Thyroid gland (tissue), 4 donors: ENCODE measurements at regions not wholly inside any gene's neighbourhood (a gene's known extent, or its start where the extent isn't known, plus 50 kb on each side); places are given as distances from the start of the nearest gene placed in this dataset.
"Not testable (repeated sequence)": the region's sequence is repeated elsewhere in the genome, so short reads cannot be mapped to it uniquely, and the experiment has no call there.

Source experiments
- DNase-seq, 2 donors: peaks; one replicate each; pipeline ENCODE4 v3.0.0-alpha.2; 2019
- H3K27ac ChIP-seq, 3 donors: fragments of 200-600 bp; sonication (generic); 1 replicate in 2 of 3; 2 replicates in 1 of 3; pipeline ENCODE4 v1.5.1; 2016 to 2019; ENCODE audit warnings: mild to moderate bottlenecking in 1 of 3, moderate library complexity in 1 of 3
- H3K27me3 ChIP-seq: fragments of 200-600 bp; sonication (generic); one replicate; pipeline ENCODE4 v1.5.1; 2019
- H3K36me3 ChIP-seq, 2 donors: fragments of 200-600 bp; sonication (generic); one replicate each; pipeline ENCODE4 v1.5.1; 2016 to 2019
- H3K4me1 ChIP-seq, 2 donors: fragments of 200-600 bp; sonication (generic); one replicate each; pipeline ENCODE4 v1.5.1; 2017 to 2019
- H3K4me3 ChIP-seq, 3 donors: fragments of 200-600 bp; sonication (generic); replicated peaks in 1 of 3; 1 replicate in 2 of 3; 2 replicates in 1 of 3; pipeline ENCODE4 v1.5.1; 2016; ENCODE audit warnings: mild to moderate bottlenecking in 1 of 3
- H3K9me3 ChIP-seq: fragments of 200-600 bp; sonication (generic); one replicate; pipeline ENCODE4 v1.5.1; 2017
- CTCF ChIP-seq, 6 experiments: fragments of 200-600 bp in 3 of 6; fragments of 450-650 bp in 3 of 6; sonication (generic) in 3 of 6; IDR thresholded peaks; one replicate each; pipeline ENCODE4 v1.5.1; 2016 to 2019; ENCODE audit warnings: antibody characterized with exemption in 6 of 6, mild to moderate bottlenecking in 2 of 6, inconsistent platforms in 1 of 6, moderate library complexity in 1 of 6
- POLR2A ChIP-seq, 2 donors: fragments of 450-650 bp; IDR thresholded peaks; one replicate each; pipeline ENCODE4 v1.6.1; 2017; ENCODE audit warnings: antibody characterized with exemption in 2 of 2, mild to moderate bottlenecking in 2 of 2, moderate library complexity in 1 of 2
- WGBS, 2 donors: methylation state at CpG; one replicate each; pipeline ENCODE4 v1.1.5; 2017; 5-methylcytosine and 5-hydroxymethylcytosine counted together
- intact Hi-C: fragments of 100-400 bp; cut with DNase I; formaldehyde crosslinking; loops from one replicate; pipeline ENCODE4 v1.15.1; 2023

DNA sequence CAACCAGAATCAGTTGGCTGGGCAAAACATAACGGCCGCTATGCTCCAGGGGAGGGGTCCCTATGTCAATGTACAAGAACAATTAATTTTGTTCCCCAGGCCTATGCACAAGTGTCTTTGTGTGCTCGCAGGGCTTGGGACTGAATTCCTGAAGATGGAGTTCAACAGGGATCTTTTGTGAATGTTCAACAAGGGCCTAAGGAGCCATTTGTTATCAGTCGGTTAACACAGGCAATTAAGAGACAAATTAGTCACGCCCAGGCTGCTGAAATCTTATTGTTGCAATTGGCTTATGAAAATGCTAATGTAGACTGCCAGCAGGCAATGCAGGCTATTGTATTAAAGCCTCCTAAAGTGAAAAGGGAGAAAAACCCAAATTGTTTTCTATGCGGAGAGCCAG is 117.5 kb downstream of the ZNF429 start:
- Histone ChIP-seq H3K27me3 (no peaks in the 10 kb centered on the region), H3K27ac (no peak overlapping the region), H3K36me3 (no peaks in the 10 kb centered on the region), H3K4me3 (no peak overlapping the region), H3K9me3 (no peaks in the 10 kb centered on the region), H3K4me1 (no peaks in the 10 kb centered on the region)
- 57 to 73% methylated on average over 6 of the region's 6 CpGs for WGBS, 2 donors
- DNase-seq, result no peak
- TF ChIP-seq CTCF (IDR thresholded peaks at IDR 0.05) (no peak), POLR2A (IDR thresholded peaks at IDR 0.05) (no peak)
- intact Hi-C loops, result no loop called here

- no peaks in the 10 kb centered on the region for H3K27me3 ChIP-seq
- TF ChIP-seq POLR2A (IDR thresholded peaks at IDR 0.05), result no peak
- no peak for TF ChIP-seq CTCF (IDR thresholded peaks at IDR 0.05)
- intact Hi-C loops, result no loop called here
- no peak overlapping the region for H3K4me3 ChIP-seq
- H3K36me3 ChIP-seq, result no peaks in the 10 kb centered on the region
- H3K9me3 ChIP-seq, result no peaks in the 10 kb centered on the region
- 85 to 89% methylated on average over 6 of the region's 6 CpGs for WGBS, 2 donors
- DNase-seq, result no peak
- H3K27ac ChIP-seq, result no peak overlapping the region
- no peaks in the 10 kb centered on the region for H3K4me1 ChIP-seq
Measured at GRCh38 chr19:21621671-21622070, 116.3 kb downstream of the ZNF429 start.

GRCh38 chr19:21617740-21618339 is 112.4 kb downstream of the ZNF429 start:
- WGBS, 2 donors, result 80 to 84% methylated on average over 3 of the region's 4 CpGs
- intact Hi-C loops, result no loop called here
- no peaks in the 10 kb centered on the region for H3K4me1 ChIP-seq

DNA sequence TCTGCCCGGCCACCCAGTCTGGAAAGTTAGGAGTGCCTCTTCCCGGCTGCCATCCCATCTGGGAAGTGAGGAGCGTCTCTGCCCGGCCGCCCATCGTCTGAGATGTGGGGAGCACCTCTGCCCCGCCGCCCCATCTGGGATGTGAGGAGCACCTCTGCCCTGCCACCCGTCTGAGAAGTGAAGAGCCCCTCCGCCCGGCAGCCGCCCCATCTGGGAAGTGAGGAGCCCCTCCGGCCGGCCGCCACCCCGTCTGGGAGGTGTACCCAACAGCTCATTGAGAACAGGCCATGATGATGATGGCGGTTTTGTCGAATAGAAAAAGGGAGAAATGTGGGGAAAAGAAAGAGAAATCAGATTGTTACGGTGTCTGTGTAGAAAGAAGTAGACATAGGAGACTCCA is 109.4 kb downstream of the ZNF429 start:
- H3K4me3 ChIP-seq, H3K27me3 ChIP-seq, intact Hi-C loops, DNase-seq, H3K36me3 ChIP-seq, H3K27ac ChIP-seq, H3K4me1 ChIP-seq, H3K9me3 ChIP-seq: not testable (repeated sequence)
- WGBS, 2 donors, result 96 to 97% methylated on average over 14 to 18 of the region's 19 CpGs

More at GRCh38 chr19:21617740-21618339, 112.4 kb downstream of the ZNF429 start:
- no peak for DNase-seq
- Histone ChIP-seq H3K9me3 (no peaks in the 10 kb centered on the region), H3K36me3 (no peaks in the 10 kb centered on the region), H3K27ac (no peak overlapping the region), H3K4me3 (no peak overlapping the region), H3K27me3 (no peaks in the 10 kb centered on the region)
- no peak for TF ChIP-seq CTCF (IDR thresholded peaks at IDR 0.05)
- no peak for TF ChIP-seq POLR2A (IDR thresholded peaks at IDR 0.05)

GRCh38 chr19:21613201-21613600 is 107.8 kb downstream of the ZNF429 start:
- H3K4me3 ChIP-seq, intact Hi-C loops, H3K36me3 ChIP-seq, H3K9me3 ChIP-seq, H3K27me3 ChIP-seq, H3K4me1 ChIP-seq, H3K27ac ChIP-seq, DNase-seq: not testable (repeated sequence)
- 76 to 90% methylated on average over 2 of the region's 2 CpGs for WGBS, 2 donors

DNA sequence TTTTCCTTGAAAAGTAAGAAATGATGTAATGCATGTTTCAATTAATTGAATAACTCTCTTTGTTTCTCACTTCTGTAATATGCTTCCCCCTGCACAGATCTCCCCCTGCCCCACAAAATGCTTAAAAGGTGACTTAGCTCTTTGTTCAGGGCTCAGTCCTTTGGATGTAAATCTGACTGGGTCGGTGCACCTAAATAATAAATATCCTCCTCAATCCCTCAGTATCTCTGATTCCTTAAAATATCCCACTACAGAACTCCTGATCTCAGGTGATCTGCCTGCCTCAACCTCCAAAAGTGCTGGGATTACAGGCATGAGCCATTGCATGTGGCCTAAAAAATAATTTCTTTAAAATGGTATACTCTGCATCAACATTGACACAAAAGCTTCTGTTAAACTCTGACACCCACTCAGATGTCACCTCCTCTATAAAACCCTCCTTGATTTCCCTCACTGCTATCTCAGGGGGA is 107.0 kb downstream of the ZNF429 start:
- intact Hi-C loops, result no loop called here
- Histone ChIP-seq H3K4me3 (no peak overlapping the region), H3K36me3 (no peaks in the 10 kb centered on the region), H3K27ac (no peak overlapping the region), H3K4me1 (no peaks in the 10 kb centered on the region), H3K9me3 (no peaks in the 10 kb centered on the region), H3K27me3 (no peaks in the 10 kb centered on the region)
- TF ChIP-seq POLR2A (IDR thresholded peaks at IDR 0.05), result no peak
- no peak for TF ChIP-seq CTCF (IDR thresholded peaks at IDR 0.05)
- no peak for DNase-seq
- WGBS, 2 donors, result 74 to 90% methylated on average over 1 of the region's 1 CpG
